ENCODE measurements at regions not wholly inside any gene's neighbourhood (a gene's known extent, or its start where the extent isn't known, plus 50 kb on each side); places are given as distances from the start of the nearest gene placed in this dataset.

DNA sequence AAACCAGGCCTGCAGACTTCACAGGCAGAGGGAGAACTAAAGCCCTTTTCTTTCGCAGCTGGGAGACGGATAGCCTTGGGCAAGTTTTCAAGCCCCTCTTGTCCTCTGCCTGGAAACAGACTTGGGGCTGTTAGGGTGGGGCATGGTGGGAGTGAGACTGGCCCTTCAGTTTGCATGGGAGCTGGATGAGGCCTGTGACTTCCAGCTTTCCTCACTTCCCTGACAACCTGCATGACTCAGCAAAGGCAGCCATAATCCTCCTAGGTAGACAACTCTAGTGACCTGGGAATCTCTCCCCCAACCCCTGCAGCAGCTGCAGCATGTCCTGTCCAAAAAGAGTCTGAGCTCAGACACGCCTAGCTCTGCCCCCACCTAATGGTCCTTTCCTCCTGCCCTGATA lies 93.0 kb downstream of the POSTN start (continued):
- TF ChIP-seq, protein P1, sequence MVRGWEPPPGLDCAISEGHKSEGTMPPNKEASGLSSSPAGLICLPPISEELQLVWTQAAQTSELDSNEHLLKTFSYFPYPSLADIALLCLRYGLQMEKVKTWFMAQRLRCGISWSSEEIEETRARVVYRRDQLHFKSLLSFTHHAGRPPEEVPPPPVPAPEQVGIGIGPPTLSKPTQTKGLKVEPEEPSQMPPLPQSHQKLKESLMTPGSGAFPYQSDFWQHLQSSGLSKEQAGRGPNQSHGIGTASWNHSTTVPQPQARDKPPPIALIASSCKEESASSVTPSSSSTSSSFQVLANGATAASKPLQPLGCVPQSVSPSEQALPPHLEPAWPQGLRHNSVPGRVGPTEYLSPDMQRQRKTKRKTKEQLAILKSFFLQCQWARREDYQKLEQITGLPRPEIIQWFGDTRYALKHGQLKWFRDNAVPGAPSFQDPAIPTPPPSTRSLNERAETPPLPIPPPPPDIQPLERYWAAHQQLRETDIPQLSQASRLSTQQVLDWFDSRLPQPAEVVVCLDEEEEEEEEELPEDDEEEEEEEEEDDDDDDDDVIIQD (CRISPR knock-in tag; IDR thresholded peaks at IDR 0.05): no peak
- TF ChIP-seq, protein P2, sequence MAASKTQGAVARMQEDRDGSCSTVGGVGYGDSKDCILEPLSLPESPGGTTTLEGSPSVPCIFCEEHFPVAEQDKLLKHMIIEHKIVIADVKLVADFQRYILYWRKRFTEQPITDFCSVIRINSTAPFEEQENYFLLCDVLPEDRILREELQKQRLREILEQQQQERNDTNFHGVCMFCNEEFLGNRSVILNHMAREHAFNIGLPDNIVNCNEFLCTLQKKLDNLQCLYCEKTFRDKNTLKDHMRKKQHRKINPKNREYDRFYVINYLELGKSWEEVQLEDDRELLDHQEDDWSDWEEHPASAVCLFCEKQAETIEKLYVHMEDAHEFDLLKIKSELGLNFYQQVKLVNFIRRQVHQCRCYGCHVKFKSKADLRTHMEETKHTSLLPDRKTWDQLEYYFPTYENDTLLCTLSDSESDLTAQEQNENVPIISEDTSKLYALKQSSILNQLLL (CRISPR knock-in tag; IDR thresholded peaks at IDR 0.05; ENCODE audit: borderline replicate concordance): no peak

DNA sequence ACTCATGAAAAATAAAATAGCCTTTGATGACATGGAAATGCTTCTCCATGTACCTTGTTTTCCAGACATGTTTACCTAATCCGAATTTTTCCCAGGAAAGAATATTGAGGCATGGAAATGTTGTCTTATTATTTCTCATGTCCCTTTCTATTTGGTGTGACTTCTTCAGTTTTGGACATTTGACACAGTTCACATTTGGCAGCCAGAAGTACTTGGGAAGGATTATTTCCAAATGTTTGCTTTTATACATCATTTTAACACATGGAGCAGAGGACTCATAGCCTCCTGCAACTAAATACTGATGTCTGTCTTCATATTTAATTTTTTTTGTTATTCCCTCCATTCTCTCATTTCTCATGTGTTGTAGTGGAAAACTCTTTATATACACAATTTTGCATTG lies 94.3 kb downstream of the POSTN start:
- ChIA-PET CTCF (ENCODE audit: low intra/inter-chr PET ratio) (no interaction called here), POLR2A (no interaction called here)
- no peak for ATAC-seq
- BruUV-seq (replicated peaks): no TSS peak
- H3K4me2 ChIP-seq (ENCODE audit: insufficient read depth, low read length): no peak overlapping the region
- no peak for FAIRE-seq
- no peak for DNase-seq (ENCODE audit: extremely low read depth in 1 of 4, low spot score in 3 of 4)
- no peaks in the 10 kb centered on the region for H3K36me3 ChIP-seq (ENCODE audit: control insufficient read depth, insufficient read depth, low read length)
- no peaks in the 10 kb centered on the region for H3K9me3 ChIP-seq (replicated peaks; ENCODE audit: control insufficient read depth, insufficient read depth, low read depth, low read length)
- no peaks in the 10 kb centered on the region for H3K79me2 ChIP-seq (ENCODE audit: control insufficient read depth, insufficient read depth, low read length)
- no peaks in the 10 kb centered on the region for H3K9me1 ChIP-seq (ENCODE audit: control insufficient read depth, insufficient read depth, low read length)
- H3K27me3 ChIP-seq (ENCODE audit: control insufficient read depth in 2 of 2, insufficient read depth in 2 of 2, low read length in 2 of 2): no peaks in the 10 kb centered on the region
- H3K9ac ChIP-seq (ENCODE audit: insufficient read depth in 1 of 2, low read depth in 2 of 2, low read length in 2 of 2): no peak overlapping the region
- no peaks in the 10 kb centered on the region for H4K20me1 ChIP-seq (replicated peaks; ENCODE audit: control insufficient read depth, insufficient read depth, low read length)
- H3K27ac ChIP-seq (ENCODE audit: extremely low read depth, low read depth, low read length): no peak overlapping the region
- H2AFZ ChIP-seq (ENCODE audit: low read depth, low read length): no peak overlapping the region
- intact Hi-C loops (cut with micrococcal nuclease): no loop called here
- no peaks in the 10 kb centered on the region for H3K4me1 ChIP-seq (replicated peaks in 1 of 2; ENCODE audit: control insufficient read depth in 2 of 2, insufficient read depth in 2 of 2, low read length in 2 of 2)
- TF ChIP-seq, protein P3, sequence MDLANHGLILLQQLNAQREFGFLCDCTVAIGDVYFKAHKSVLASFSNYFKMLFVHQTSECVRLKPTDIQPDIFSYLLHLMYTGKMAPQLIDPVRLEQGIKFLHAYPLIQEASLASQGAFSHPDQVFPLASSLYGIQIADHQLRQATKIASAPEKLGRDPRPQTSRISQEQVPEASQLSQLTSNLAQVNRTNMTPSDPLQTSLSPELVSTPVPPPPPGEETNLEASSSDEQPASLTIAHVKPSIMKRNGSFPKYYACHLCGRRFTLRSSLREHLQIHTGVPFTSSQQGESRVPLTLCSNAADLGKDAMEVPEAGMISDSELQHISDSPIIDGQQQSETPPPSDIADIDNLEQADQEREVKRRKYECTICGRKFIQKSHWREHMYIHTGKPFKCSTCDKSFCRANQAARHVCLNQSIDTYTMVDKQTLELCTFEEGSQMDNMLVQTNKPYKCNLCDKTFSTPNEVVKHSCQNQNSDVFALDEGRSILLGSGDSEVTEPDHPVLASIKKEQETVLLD (IDR thresholded peaks at IDR 0.05): no peak
- H3K4me3 ChIP-seq: no peak overlapping the region
- WGBS (ENCODE audit: insufficient coverage, low coverage, missing lambda C conversion rate): 0% methylated on average over 1 of the region's 1 CpG
- in situ Hi-C loops (cut with MboI): no loop called here
